Ectodermal cell (in vitro differentiated cells): ENCODE measurements at regions not wholly inside any gene's neighbourhood (a gene's known extent, or its start where the extent isn't known, plus 50 kb on each side); places are given as distances from the start of the nearest gene placed in this dataset.
"Not testable (repeated sequence)": the region's sequence is repeated elsewhere in the genome, so short reads cannot be mapped to it uniquely, and the experiment has no call there.

Experiments
- H3K27ac ChIP-seq: 2 replicates; pipeline ENCODE4 v1.7.0; 2013; ENCODE audit warnings: mild to moderate bottlenecking, low read depth, low read length; ENCODE audit not compliant: insufficient read depth, poor library complexity, severe bottlenecking
- H3K27me3 ChIP-seq: 2 replicates; pipeline ENCODE4 v1.7.0; 2013; ENCODE audit warnings: mild to moderate bottlenecking, low read length; ENCODE audit not compliant: insufficient read depth, control insufficient read depth, poor library complexity, severe bottlenecking
- H3K36me3 ChIP-seq: one replicate; pipeline ENCODE4 v1.7.0; 2013; ENCODE audit warnings: low read length; ENCODE audit not compliant: control insufficient read depth, insufficient read depth
- H3K4me1 ChIP-seq: one replicate; pipeline ENCODE4 v1.7.0; 2013; ENCODE audit warnings: low read length; ENCODE audit not compliant: control insufficient read depth, insufficient read depth
- H3K4me3 ChIP-seq: 2 replicates; pipeline ENCODE4 v1.7.0; 2013; ENCODE audit warnings: low read depth, low read length, control low read depth; ENCODE audit not compliant: insufficient read depth
- H3K9me3 ChIP-seq: 2 replicates; pipeline ENCODE4 v1.7.0; 2013; ENCODE audit warnings: mild to moderate bottlenecking, low read length, moderate library complexity; ENCODE audit not compliant: control insufficient read depth
- WGBS, 2 experiments: methylation state at CpG; one replicate each; pipeline ENCODE4 v1.1.7; 2013; ENCODE audit warnings: missing lambda C conversion rate in 2 of 2; 5-methylcytosine and 5-hydroxymethylcytosine counted together

GRCh38 chr6:11851387-11851786 lies 72.8 kb upstream of the ADTRP start:
- no peak overlapping the region for H3K27ac ChIP-seq
- WGBS, 2 experiments: 94 to 96% methylated on average over 4 of the region's 4 CpGs
- H3K36me3 ChIP-seq: no peaks in the 10 kb centered on the region
- peaks cover 9% of the 10 kb centered on the region for H3K4me1 ChIP-seq
- H3K4me3 ChIP-seq: no peak overlapping the region
- H3K27me3 ChIP-seq: no peaks in the 10 kb centered on the region
- no peaks in the 10 kb centered on the region for H3K9me3 ChIP-seq

GRCh38 chr6:11848852-11849731 lies 70.5 kb upstream of the ADTRP start:
- no peaks in the 10 kb centered on the region for H3K36me3 ChIP-seq
- H3K27me3 ChIP-seq: no peaks in the 10 kb centered on the region
- 94 to 95% methylated on average over 2 of the region's 2 CpGs for WGBS, 2 experiments
- peaks cover 9% of the 10 kb centered on the region for H3K4me1 ChIP-seq
- H3K9me3 ChIP-seq: no peaks in the 10 kb centered on the region
- H3K27ac ChIP-seq: no peak overlapping the region
- H3K4me3 ChIP-seq: no peak overlapping the region

- H3K36me3 ChIP-seq: no peaks in the 10 kb centered on the region
- H3K27me3 ChIP-seq: no peaks in the 10 kb centered on the region
- H3K4me1 ChIP-seq: peaks cover 5% of the 10 kb centered on the region
- no peak overlapping the region for H3K27ac ChIP-seq
- no peak overlapping the region for H3K4me3 ChIP-seq
- H3K9me3 ChIP-seq: no peaks in the 10 kb centered on the region
- 96 to 100% methylated on average over 1 of the region's 1 CpG for WGBS, 2 experiments
Measured at GRCh38 chr6:11848346-11848651, 69.7 kb upstream of the ADTRP start.

GRCh38 chr6:11847515-11848345 lies 69.1 kb upstream of the ADTRP start:
- Histone ChIP-seq H3K4me1 (peaks cover 1% of the 10 kb centered on the region), H3K27ac (no peak overlapping the region), H3K36me3 (no peaks in the 10 kb centered on the region), H3K4me3 (no peak overlapping the region), H3K9me3 (no peaks in the 10 kb centered on the region), H3K27me3 (no peaks in the 10 kb centered on the region)
- 85 to 90% methylated on average over 6 of the region's 6 CpGs for WGBS, 2 experiments

GRCh38 chr6:11847068-11847467 lies 68.5 kb upstream of the ADTRP start:
- 92 to 98% methylated on average over 2 of the region's 2 CpGs for WGBS, 2 experiments
- not testable (repeated sequence) for H3K9me3 ChIP-seq, H3K27me3 ChIP-seq, H3K36me3 ChIP-seq, H3K4me1 ChIP-seq, H3K4me3 ChIP-seq, H3K27ac ChIP-seq

GRCh38 chr6:11845664-11846577 lies 67.3 kb upstream of the ADTRP start:
- no peaks in the 10 kb centered on the region for H3K27me3 ChIP-seq
- H3K36me3 ChIP-seq: no peaks in the 10 kb centered on the region
- H3K4me3 ChIP-seq: no peak overlapping the region
- H3K4me1 ChIP-seq: no peaks in the 10 kb centered on the region
- no peaks in the 10 kb centered on the region for H3K9me3 ChIP-seq
- H3K27ac ChIP-seq: no peak overlapping the region
- 96 to 99% methylated on average over 5 of the region's 5 CpGs for WGBS, 2 experiments

- WGBS, 2 experiments: 90 to 98% methylated on average over 2 to 3 of the region's 3 CpGs
- H3K27ac ChIP-seq, H3K4me1 ChIP-seq, H3K9me3 ChIP-seq, H3K4me3 ChIP-seq, H3K27me3 ChIP-seq, H3K36me3 ChIP-seq: not testable (repeated sequence)
Measured at GRCh38 chr6:11842795-11843194, 64.2 kb upstream of the ADTRP start.

GRCh38 chr6:11835065-11835464 lies 56.5 kb upstream of the ADTRP start:
- H3K4me1 ChIP-seq: no peaks in the 10 kb centered on the region
- no peak overlapping the region for H3K4me3 ChIP-seq
- 92 to 93% methylated on average over 2 of the region's 2 CpGs for WGBS, 2 experiments
- H3K9me3 ChIP-seq: no peaks in the 10 kb centered on the region
- H3K36me3 ChIP-seq: no peaks in the 10 kb centered on the region
- H3K27me3 ChIP-seq: no peaks in the 10 kb centered on the region
- H3K27ac ChIP-seq: no peak overlapping the region

- Histone ChIP-seq H3K27ac (no peak overlapping the region), H3K27me3 (no peaks in the 10 kb centered on the region), H3K9me3 (no peaks in the 10 kb centered on the region), H3K4me1 (no peaks in the 10 kb centered on the region), H3K4me3 (no peak overlapping the region), H3K36me3 (no peaks in the 10 kb centered on the region)
- 88 to 89% methylated on average over 11 of the region's 11 CpGs for WGBS, 2 experiments
Measured at GRCh38 chr6:11833626-11834592, 55.3 kb upstream of the ADTRP start.
